ENCODE measurements at regions not wholly inside any gene's neighbourhood (a gene's known extent, or its start where the extent isn't known, plus 50 kb on each side); places are given as distances from the start of the nearest gene placed in this dataset.
"Not testable (repeated sequence)": the region's sequence is repeated elsewhere in the genome, so short reads cannot be mapped to it uniquely, and the experiment has no call there.

DNA sequence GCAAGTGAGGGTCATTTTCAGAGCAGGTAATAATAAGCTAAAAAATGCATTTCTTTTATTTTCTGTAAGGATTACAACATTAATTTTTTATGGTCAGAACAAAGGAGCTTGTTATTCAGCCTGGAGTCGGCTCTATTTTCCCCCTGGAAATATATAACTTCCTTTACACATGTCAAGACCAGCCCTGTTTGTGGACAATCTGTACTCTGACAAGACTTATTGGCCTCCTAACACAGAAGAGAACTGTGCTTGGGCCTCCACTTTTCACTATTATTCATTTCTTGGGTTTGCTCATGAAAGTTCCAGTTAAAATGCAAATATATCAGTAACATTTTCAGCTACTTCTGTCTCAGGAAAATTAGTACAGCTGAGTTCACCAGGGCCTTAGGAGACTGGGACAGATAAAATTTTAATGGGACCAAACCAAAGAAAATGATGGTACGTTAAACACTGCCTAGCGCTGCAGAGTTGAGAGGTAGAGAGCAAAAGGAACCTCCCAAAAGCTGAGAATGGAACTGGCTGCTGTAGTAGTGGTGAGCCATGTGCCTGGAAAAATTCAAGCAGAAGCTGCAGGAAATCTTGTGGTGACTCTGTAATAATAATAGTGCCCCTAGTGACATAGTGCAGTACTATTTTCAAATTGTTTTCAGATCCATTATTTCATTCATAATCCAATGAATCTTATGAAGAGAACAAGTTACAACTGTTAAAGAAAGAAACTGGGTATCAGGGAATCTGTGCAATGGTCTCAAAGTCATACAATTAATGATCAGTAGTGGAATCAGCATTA is 227.2 kb upstream of the KIAA1217 start:
- Mint-ChIP-seq H3K27me3 (ENCODE audit: insufficient read depth) (no peaks in the 10 kb centered on the region), H3K4me3 (no peak overlapping the region), H3K9me3 (peaks cover 3% of the 10 kb centered on the region), H3K27ac (no peak overlapping the region), H3K4me1 (peaks cover 2% of the 10 kb centered on the region), H3K36me3 (ENCODE audit: low read depth) (no peaks in the 10 kb centered on the region)
- WGBS, 2 experiments (ENCODE audit: insufficient coverage in 1 of 2, insufficient read length in 1 of 2): 89 to 96% methylated on average over 3 of the region's 3 CpGs
- no peak overlapping the region for H3K27ac ChIP-seq (ENCODE audit: low read depth, low read length)
- no peaks in the 10 kb centered on the region for H3K9me3 ChIP-seq (ENCODE audit: control insufficient read depth, low read length)
- H3K4me1 ChIP-seq (ENCODE audit: control insufficient read depth, insufficient read depth, low read length): peaks cover 2% of the 10 kb centered on the region
- H3K27me3 ChIP-seq (ENCODE audit: control insufficient read depth, insufficient read depth, low read length, poor library complexity, severe bottlenecking): no peaks in the 10 kb centered on the region
- no peaks in the 10 kb centered on the region for H3K36me3 ChIP-seq (ENCODE audit: control insufficient read depth, insufficient read depth, low read length)
- TF ChIP-seq, protein P1, sequence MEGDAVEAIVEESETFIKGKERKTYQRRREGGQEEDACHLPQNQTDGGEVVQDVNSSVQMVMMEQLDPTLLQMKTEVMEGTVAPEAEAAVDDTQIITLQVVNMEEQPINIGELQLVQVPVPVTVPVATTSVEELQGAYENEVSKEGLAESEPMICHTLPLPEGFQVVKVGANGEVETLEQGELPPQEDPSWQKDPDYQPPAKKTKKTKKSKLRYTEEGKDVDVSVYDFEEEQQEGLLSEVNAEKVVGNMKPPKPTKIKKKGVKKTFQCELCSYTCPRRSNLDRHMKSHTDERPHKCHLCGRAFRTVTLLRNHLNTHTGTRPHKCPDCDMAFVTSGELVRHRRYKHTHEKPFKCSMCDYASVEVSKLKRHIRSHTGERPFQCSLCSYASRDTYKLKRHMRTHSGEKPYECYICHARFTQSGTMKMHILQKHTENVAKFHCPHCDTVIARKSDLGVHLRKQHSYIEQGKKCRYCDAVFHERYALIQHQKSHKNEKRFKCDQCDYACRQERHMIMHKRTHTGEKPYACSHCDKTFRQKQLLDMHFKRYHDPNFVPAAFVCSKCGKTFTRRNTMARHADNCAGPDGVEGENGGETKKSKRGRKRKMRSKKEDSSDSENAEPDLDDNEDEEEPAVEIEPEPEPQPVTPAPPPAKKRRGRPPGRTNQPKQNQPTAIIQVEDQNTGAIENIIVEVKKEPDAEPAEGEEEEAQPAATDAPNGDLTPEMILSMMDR (conservative IDR thresholded peaks at IDR 0.05): peak; percentile 54
- no peak for DNase-seq
- no peak overlapping the region for H3K4me3 ChIP-seq (ENCODE audit: low read length)
- H3K9ac ChIP-seq (ENCODE audit: extremely low read depth, low read length, poor library complexity, severe bottlenecking): no peak overlapping the region

DNA sequence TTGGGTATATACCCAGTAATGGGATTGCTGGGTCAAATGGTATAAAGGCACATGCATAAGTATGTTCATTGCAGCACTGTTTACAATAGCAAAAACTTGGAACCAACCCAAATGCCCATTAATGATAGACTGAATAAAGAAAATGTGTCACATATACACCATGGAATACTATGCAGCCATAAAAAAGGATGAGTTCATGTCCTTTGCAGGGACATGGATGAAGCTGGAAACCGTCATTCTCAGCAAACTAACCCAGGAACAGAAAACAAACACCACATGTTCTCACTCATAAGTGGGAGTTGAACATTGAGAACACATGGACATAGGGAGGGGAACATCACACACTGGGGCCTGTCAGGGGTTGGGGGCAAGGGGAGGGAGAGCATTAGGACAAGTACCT is 224.5 kb upstream of the KIAA1217 start:
- WGBS, 2 experiments (ENCODE audit: insufficient coverage in 1 of 2, insufficient read length in 1 of 2): no CpG with 5 or more reads among the region's 1 CpG
- H3K27ac ChIP-seq (ENCODE audit: low read depth, low read length); H3K9ac ChIP-seq (ENCODE audit: extremely low read depth, low read length, poor library complexity, severe bottlenecking); H3K27me3 Mint-ChIP-seq (ENCODE audit: insufficient read depth); H3K27ac Mint-ChIP-seq; H3K36me3 Mint-ChIP-seq (ENCODE audit: low read depth); H3K36me3 ChIP-seq (ENCODE audit: control insufficient read depth, insufficient read depth, low read length); H3K27me3 ChIP-seq (ENCODE audit: control insufficient read depth, insufficient read depth, low read length, poor library complexity, severe bottlenecking); H3K9me3 ChIP-seq (ENCODE audit: control insufficient read depth, low read length); H3K4me1 Mint-ChIP-seq; H3K4me3 Mint-ChIP-seq; H3K4me3 ChIP-seq (ENCODE audit: low read length); H3K9me3 Mint-ChIP-seq; DNase-seq; H3K4me1 ChIP-seq (ENCODE audit: control insufficient read depth, insufficient read depth, low read length): not testable (repeated sequence)

GRCh38 chr10:23988006-23988405 is 220.9 kb upstream of the KIAA1217 start:
- Histone ChIP-seq H3K36me3 (ENCODE audit: control insufficient read depth, insufficient read depth, low read length) (no peaks in the 10 kb centered on the region), H3K9ac (ENCODE audit: extremely low read depth, low read length, poor library complexity, severe bottlenecking) (no peak overlapping the region), H3K27ac (ENCODE audit: low read depth, low read length) (no peak overlapping the region), H3K4me3 (ENCODE audit: low read length) (no peak overlapping the region), H3K4me1 (ENCODE audit: control insufficient read depth, insufficient read depth, low read length) (no peaks in the 10 kb centered on the region), H3K9me3 (ENCODE audit: control insufficient read depth, low read length) (no peaks in the 10 kb centered on the region), H3K27me3 (ENCODE audit: control insufficient read depth, insufficient read depth, low read length, poor library complexity, severe bottlenecking) (no peaks in the 10 kb centered on the region)
- Mint-ChIP-seq H3K27me3 (ENCODE audit: insufficient read depth) (no peaks in the 10 kb centered on the region), H3K27ac (no peak overlapping the region), H3K4me3 (no peak overlapping the region), H3K36me3 (ENCODE audit: low read depth) (no peaks in the 10 kb centered on the region), H3K9me3 (peaks cover 3% of the 10 kb centered on the region), H3K4me1 (no peaks in the 10 kb centered on the region)
- TF ChIP-seq, protein P1 (conservative IDR thresholded peaks at IDR 0.05): no peak
- DNase-seq: no peak
- 92 to 93% methylated on average over 4 to 7 of the region's 7 CpGs for whole genome bisulfite sequencing, 2 experiments (ENCODE audit: insufficient coverage in 1 of 2, insufficient read length in 1 of 2)

Data from endodermal cell (in vitro differentiated cells).